HTR-8/SVneo (cell line): ENCODE measurements at regions not wholly inside any gene's neighbourhood (a gene's known extent, or its start where the extent isn't known, plus 50 kb on each side); places are given as distances from the start of the nearest gene placed in this dataset.

Experiments used
- DNase-seq: peaks from one replicate; pipeline ENCODE4 v3.0.0; 2011; ENCODE audit warnings: low spot score, mixed read lengths; ENCODE audit not compliant: insufficient read length
- FAIRE-seq: peaks from 2 replicates; lab custom pipeline; 2011; peaks lifted over from hg19 to GRCh38; lab: Jason Lieb, UNC

GRCh38 chr2:235283246-235283645, 210.6 kb upstream of the AGAP1 start:
- no peak for DNase-seq
- FAIRE-seq, result no peak

DNA sequence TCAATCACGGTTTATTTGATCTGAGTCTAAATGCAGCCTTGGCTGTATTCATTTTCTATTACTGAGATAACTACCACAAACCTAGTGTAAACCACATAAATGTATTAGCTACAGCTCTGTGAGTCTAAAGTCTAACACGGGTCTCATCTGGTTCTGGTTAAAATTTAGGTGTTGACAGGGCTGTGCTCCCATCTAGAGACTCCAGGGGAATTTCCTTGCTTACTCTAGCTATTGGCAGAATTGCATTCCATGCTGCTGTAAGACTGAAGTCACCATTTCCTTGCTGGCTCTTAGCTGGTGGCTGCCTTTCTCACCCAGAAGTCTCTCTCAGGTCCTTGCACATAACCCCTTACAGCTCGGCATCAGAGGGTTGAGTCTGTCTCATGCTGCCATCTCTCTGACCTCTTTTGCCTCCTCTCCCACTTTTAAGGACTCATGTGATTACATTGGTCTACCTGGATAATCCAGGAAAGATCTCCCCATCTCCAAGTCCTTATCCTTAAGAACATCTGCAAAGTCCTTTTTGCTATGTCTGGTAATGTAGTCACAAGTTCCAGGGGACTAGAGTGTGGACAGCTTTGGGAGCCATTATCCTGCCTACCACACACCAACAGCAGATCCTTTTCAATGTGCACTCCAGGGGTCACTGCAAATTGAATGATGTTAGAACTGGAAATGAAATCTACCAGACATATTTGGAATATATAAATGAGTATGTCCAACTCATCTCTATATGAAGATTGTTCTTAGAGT, 207.0 kb upstream of the AGAP1 start:
- no peak for FAIRE-seq
- no peak for DNase-seq

DNA sequence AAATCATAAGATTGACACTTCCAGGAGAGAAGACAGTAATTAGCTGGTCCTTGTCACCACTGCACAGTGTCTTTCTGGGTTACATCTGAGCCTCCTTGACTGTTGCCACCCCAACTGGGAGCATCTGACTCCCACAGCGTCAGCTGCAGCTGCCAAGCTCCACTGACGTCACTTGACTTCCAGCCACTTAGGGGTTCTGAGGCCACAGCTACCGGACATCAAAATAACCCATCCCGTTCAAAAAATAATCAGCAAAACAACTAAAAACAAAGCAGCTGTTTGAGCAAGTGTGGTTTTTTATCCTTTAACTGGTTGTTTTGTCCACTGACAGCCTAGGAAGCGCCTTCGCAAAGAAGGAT, 206.5 kb upstream of the AGAP1 start:
- no peak for DNase-seq
- no peak for FAIRE-seq

- FAIRE-seq (no peak), DNase-seq (no peak)
Observed at GRCh38 chr2:235291461-235291860, 202.4 kb upstream of the AGAP1 start.

GRCh38 chr2:235293061-235293460, 200.8 kb upstream of the AGAP1 start:
- no peak for FAIRE-seq
- no peak for DNase-seq

DNA sequence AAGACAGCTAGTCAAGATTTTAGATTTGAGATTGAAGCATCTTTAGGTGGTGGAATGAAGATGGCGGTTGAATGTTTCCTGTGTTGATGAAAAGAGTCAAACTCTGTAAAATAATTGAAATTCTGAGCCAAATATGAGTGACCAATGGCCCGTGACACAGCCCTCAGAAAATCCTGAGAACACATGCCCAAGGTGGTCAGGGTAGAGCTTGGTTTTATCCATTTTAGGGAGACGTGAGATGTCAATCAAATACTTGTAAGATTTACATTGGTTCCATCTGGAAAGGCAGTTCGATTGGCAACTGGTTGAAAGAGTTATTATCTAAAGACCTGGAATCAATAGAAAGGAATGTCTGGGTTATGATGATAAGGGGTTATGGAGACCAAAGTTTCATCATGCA, 198.0 kb upstream of the AGAP1 start:
- DNase-seq, result no peak
- FAIRE-seq, result no peak

DNA sequence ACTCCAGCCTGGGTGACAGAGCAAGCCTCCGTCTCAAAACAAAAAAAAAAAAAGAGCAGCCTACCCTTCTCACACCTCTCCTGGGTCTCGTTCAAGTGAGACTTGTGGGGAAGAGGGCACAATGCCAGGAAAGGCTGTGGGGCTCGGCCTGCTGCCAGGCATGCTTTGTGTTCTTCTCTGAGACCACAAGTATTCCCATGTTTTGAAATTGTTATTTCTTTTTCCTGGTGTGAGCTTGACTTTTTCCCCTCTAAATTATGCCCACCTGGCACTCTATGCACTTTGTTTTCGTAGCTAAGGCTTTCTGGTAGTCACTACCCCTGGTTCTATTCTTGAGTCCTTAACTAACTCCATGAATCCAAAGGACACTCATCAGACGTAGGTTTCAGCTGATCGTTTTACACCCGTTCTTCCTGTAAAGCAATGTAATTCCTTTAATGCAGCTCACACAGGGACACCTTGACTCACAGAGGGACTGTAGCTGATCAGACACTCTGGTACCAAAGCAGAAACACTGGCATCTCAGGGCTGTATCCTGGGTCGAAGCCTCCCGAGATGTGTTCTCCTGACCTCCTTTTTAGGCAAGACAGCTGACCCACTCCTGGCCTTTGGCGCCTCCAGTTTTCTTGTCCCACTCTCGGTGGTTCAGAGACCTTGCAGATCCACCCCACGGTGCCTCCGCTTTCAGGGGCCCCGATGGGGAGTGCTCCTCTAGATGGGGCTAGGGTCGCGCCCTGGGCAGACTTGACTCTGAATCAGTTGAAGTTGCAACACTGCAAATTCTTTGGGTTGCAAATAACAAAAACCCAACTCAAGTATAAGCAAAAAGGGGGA, 193.3 kb upstream of the AGAP1 start:
- DNase-seq, result no peak
- FAIRE-seq, result no peak

DNA sequence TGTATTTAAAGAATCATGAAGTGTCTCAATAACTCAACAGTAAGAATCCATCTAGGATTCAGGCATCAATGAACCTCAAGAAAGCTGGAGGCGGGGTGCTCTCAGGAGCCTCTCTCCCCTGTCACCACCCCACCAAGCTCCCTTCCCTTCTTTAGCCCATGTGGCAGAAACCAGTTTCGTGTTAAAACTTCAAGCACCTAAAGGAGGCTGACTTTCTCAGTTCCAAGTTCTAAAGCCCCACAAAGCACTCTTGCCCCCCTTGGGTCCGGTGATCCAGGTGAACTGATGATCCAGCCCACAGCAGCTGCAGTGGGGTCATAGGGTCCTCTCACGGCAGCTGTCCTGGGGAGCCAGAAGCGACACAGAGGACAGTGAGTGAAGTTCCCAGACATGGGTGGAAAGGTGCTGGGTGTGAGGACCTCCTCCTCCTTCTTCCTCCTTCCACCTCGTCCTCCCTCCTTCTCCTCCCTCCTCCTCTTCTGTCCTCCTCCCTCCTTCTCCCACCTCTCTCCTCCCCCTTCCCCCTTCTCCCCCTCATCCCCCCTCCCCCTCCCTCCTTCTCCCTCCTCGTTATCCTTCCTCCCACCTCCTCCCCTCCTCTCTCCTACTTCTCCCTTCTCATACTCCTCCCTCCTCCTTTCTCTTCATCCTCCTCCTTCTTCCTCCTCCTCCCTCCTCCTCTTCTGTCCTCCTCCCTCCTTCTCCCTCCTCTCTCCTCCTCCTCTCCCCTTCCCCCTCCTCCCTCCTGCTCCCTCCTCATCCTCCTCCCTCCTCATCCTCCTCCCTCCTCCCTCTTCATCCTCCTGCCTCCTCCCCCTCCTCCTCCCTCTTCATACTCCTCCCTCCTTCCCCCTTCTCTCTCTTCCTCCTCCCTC, 192.4 kb upstream of the AGAP1 start:
- FAIRE-seq (no peak), DNase-seq (no peak)

DNA sequence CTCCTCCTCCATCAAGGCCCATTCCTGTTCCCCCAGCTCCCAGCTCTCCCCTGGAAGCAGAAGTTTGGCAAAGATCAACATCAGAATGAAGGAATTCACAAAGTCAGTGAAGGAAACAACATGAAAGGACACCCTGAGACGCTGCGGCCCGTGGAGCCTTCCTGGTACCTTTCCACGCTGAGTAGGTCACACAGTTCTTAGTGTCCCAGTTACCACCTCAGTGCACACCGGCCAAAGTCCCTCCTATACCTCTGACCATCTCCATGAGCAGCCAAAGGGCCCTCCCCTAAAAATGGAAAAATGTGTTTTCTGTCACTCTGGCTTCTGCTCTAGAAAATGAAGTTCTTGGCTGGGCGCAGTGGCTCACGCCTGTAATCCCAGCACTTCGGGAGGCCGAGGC, 191.6 kb upstream of the AGAP1 start:
- FAIRE-seq, result no peak
- DNase-seq, result no peak

- FAIRE-seq (no peak), DNase-seq (no peak)
Observed at GRCh38 chr2:235303499-235304291, 190.1 kb upstream of the AGAP1 start.

DNA sequence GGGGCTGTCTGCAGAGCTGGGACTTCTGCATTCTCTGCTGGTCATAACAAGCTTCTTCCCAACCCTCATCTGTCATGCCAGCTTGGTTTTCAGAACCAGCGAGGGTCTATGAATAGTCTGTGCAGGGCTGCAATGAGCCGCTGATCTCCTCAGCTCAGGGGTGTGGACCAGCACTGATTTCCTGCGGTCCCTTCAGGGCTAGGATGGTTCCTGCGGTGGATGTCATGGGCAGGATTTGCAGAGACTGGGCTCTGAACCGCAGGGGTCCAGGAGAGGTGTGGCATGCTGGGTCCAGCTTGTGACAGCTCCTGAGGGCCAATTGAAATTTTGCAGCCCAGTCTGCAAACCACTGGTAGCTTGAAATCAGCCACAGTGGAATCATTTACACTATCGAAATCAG, 188.2 kb upstream of the AGAP1 start:
- DNase-seq (no peak), FAIRE-seq (no peak)

DNA sequence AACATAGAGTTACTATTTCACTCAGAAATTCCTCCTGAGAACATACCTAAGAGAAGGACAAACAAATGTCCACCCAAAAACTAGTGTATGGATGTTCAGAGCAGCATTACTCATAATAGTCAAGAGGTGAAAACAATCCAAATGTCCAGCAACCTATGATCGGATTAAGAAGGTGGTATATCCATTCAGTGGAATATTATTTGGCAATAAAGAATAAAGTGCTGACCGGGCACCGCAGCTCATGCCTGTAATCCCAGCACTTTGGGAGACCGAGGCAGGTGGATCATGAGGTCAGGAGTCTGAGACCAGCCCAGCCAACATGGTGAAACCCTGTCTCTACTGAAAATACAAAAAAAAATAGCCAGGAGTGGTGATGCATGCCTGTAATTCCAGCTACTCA, 182.8 kb upstream of the AGAP1 start:
- DNase-seq, result no peak
- FAIRE-seq, result no peak

DNA sequence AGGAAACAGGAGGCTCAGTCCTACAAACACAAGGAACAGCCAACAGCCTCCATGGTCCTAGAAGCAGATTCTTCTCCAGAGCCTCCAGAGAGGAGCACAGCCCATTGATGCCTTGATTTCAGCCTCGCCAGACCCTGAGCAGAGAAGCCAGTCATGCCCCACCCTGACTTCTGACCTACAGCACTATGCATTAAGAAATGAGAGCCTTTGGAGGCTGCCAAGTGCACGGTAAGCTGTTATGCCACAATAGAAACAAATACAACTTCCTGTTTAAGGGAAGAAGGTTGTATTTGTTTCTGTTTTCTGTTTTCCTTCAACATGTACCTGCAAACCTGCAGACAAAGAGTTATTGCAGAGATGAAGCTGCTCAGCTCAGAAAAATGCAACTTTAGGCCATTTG, 181.3 kb upstream of the AGAP1 start:
- FAIRE-seq, result no peak
- DNase-seq, result no peak

- FAIRE-seq (no peak), DNase-seq (no peak)
Observed at GRCh38 chr2:235314371-235314930, 179.4 kb upstream of the AGAP1 start.

DNA sequence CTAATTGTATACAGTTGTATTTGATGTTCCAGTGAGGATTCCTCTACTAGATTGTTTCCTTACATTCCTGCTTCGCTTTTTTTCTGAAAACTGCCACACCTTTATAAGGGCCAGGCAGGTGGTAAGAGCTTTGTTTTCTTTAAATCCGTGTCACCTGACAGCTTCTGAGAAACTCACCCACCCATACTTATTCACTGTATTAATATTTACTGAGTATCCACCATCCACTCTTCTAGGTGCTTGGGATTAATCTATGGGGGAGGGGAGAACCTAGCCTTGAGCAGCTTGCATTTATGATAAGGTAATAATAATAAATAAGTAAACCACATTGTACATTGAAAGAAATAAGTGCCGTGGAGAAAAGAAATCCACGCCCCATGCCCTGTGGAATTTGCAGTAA, 174.7 kb upstream of the AGAP1 start:
- FAIRE-seq (no peak), DNase-seq (no peak)

GRCh38 chr2:235320326-235320725, 173.5 kb upstream of the AGAP1 start:
- FAIRE-seq, result no peak
- DNase-seq, result no peak

- DNase-seq (no peak), FAIRE-seq (no peak)
Observed at GRCh38 chr2:235324324-235324723, 169.5 kb upstream of the AGAP1 start.

- FAIRE-seq, result no peak
- DNase-seq, result no peak
Observed at GRCh38 chr2:235325151-235325550, 168.7 kb upstream of the AGAP1 start.

DNA sequence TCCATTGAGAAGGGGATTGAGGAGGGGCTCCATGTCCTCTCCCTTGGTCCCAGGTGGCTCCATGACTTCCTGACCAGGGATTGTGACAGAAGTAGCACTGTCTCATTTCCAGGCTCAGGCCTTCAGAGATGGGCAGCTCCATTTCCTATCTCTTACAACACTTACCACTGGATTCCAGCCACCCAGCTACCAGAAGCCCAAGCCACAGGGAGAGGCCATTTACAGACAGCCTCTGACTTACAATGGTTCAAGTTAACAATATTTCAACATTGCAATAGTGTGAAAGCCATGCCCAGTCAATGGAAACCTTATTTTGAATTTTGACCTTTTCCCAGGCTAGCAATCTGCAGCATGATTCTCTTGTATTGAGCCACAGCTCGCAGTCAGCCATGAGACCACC, 164.9 kb upstream of the AGAP1 start:
- DNase-seq (no peak), FAIRE-seq (no peak)
